Gastrocnemius medialis (tissue), 4 donors: ENCODE measurements at regions not wholly inside any gene's neighbourhood (a gene's known extent, or its start where the extent isn't known, plus 50 kb on each side); places are given as distances from the start of the nearest gene placed in this dataset.

Experiments
- CTCF ChIP-seq, 5 experiments: fragments of 450-650 bp in 3 of 5; fragments of 200-600 bp in 2 of 5; sonication (generic) in 2 of 5; IDR thresholded peaks in 4 of 5; conservative IDR thresholded peaks in 1 of 5; 1 replicate in 4 of 5; 2 replicates in 1 of 5; pipeline ENCODE4 v1.5.1; 2016 to 2019; ENCODE audit warnings: antibody characterized with exemption in 5 of 5, mild to moderate bottlenecking in 3 of 5, moderate library complexity in 3 of 5
- POLR2A ChIP-seq, 2 donors: fragments of 450-650 bp; IDR thresholded peaks; one replicate each; pipeline ENCODE4 v1.6.1; 2017; ENCODE audit warnings: antibody characterized with exemption in 2 of 2, mild to moderate bottlenecking in 2 of 2, moderate library complexity in 2 of 2

GRCh38 chr4:151906438-151906837 lies 145.6 kb upstream of the GATB start:
- TF ChIP-seq CTCF (IDR thresholded peaks at IDR 0.05 in 4 of 5, conservative IDR thresholded peaks at IDR 0.05 in 1 of 5) (no peak), POLR2A (IDR thresholded peaks at IDR 0.05) (no peak)
